Activated CD4-positive, alpha-beta T cell treated with anti-CD3 and anti-CD28 coated beads, Interleukin-2, amount 10 ng/mL, durations not matched to agents 24 days and 14 days (primary cell): ENCODE measurements at regions not wholly inside any gene's neighbourhood (a gene's known extent, or its start where the extent isn't known, plus 50 kb on each side); places are given as distances from the start of the nearest gene placed in this dataset.

Experiments used
- DNase-seq: peaks from one replicate; pipeline ENCODE4 v3.0.0; 2022
- H3K27ac Mint-ChIP-seq: one replicate; pipeline ENCODE4 v1.8.0; 2022; ENCODE audit warnings: mild to moderate bottlenecking, mixed read lengths
- H3K27me3 Mint-ChIP-seq: one replicate; pipeline ENCODE4 v1.8.0; 2022; ENCODE audit warnings: mixed read lengths
- H3K36me3 Mint-ChIP-seq: one replicate; pipeline ENCODE4 v1.8.0; 2022; ENCODE audit warnings: low read depth, mild to moderate bottlenecking, mixed read lengths
- H3K4me1 Mint-ChIP-seq: one replicate; pipeline ENCODE4 v1.8.0; 2021; ENCODE audit warnings: mixed read lengths
- H3K4me3 Mint-ChIP-seq: one replicate; pipeline ENCODE4 v1.8.0; 2022; ENCODE audit warnings: mild to moderate bottlenecking, moderate library complexity, mixed read lengths
- H3K9me3 Mint-ChIP-seq: one replicate; pipeline ENCODE4 v1.8.0; 2021; ENCODE audit warnings: mixed read lengths
- intact Hi-C: fragments of 100-400 bp; cut with micrococcal nuclease; formaldehyde crosslinking; loops from one replicate; pipeline ENCODE4 v1.15.1; 2023

DNA sequence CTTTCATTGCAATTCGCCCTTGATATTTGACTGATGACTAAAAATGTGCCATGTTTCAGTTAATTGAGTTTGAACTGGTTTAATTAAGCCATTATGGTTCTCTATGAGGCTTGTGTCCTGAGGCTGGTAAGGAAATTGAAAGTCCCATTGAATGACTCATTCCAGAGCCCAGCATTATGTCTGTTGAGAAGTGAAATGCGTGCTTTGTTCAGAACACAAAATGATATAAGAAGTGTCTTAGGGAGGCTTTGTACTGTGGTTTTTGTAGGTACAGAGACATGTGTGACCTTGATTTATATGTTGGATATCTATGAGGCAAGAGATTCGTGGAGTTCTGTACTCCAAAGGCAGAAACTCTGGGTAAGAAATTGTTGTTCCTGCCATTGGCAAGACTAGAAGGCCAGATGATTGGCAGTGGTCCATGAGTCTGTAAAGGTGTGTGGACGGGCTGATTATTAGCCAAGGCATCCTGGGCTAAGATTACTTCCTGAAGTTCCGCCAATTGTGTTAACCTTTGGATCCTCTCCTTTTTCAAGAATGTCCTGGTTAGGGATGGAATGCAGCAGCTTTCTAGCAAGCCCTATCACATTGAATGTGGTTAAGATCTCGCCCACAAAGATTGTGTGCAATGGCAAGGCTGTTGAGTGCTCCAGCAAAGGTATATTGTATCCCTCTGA is 103.7 kb downstream of the NPIPB5 start:
- Mint-ChIP-seq H3K9me3 (peaks cover 4% of the 10 kb centered on the region), H3K4me1 (no peaks in the 10 kb centered on the region), H3K4me3 (no peak overlapping the region), H3K27me3 (no peaks in the 10 kb centered on the region), H3K27ac (no peak overlapping the region), H3K36me3 (no peaks in the 10 kb centered on the region)
- DNase-seq: no peak
- intact Hi-C loops: no loop called here

DNA sequence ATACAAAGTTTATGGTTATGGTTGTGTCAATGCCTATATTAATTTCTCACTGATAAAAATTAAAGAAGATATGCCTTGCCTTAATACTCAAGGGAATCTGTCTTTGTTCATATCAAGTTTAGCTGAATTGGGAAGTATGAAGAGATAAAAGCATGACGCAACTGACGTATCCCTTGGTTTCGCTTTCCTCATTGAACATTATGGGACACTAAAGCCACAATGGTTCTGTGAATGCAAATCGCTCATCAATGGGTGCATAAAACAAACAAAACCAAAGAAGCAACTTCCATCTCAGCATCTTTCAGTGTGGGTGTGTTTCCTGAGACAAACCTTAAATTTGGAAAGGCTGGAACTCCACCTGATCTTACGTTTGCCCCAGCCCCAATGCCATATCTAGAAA is 108.2 kb downstream of the NPIPB5 start:
- intact Hi-C loops: no loop called here
- Mint-ChIP-seq H3K36me3 (no peaks in the 10 kb centered on the region), H3K27me3 (peaks cover 4% of the 10 kb centered on the region), H3K27ac (no peak overlapping the region), H3K9me3 (peaks cover 4% of the 10 kb centered on the region), H3K4me1 (no peaks in the 10 kb centered on the region), H3K4me3 (no peak overlapping the region)
- DNase-seq: no peak

DNA sequence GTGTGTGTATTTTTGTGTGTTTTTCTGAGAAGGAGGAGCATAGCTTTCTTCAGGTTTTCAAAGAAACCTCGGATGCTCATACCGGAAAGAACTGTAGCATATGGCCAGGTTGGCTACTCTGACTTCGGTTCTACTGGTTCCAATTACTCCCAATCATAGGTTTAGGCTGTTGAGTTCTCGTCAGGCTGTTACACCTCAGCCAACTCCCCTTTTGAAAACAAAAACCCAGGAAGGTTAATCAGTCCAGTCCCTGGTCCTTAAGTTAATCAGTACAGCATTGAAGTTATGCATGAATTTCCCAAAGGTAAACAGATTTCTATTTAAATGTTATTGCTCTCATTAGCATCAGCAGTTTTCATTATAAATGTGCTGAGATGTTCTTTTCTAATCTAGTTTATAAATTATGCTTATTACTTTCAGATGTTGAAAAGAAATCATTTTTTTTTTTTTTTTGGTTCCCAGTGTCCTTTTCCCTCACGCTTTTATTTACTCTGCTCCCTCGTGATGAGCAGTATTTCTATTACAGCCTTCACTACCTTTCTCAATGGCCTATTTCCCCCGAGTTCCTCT is 111.0 kb downstream of the NPIPB5 start:
- Mint-ChIP-seq H3K4me3 (no peak overlapping the region), H3K4me1 (no peaks in the 10 kb centered on the region), H3K36me3 (no peaks in the 10 kb centered on the region), H3K27me3 (peaks cover 4% of the 10 kb centered on the region), H3K9me3 (no peaks in the 10 kb centered on the region), H3K27ac (no peak overlapping the region)
- intact Hi-C loops: no loop called here
- DNase-seq: no peak

DNA sequence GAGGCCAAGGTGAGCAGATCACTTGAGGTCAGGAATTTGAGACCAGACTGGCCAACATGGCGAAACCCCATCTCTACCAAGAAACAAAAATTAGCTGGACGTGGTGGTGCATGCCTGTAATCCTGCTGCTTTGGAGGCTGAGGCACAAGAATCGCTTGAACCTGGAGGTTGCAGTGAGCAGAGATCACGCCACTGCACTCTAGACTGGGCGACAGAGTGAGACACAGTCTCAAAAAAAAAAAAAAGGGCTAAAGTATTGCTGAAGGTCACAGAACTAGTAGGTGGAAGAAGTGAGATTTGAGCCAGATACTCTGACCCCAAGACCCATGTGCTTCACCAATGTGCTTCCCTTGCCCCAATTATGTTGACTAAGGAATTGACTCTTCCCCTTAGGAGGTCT is 112.0 kb downstream of the NPIPB5 start:
- Mint-ChIP-seq H3K9me3 (no peaks in the 10 kb centered on the region), H3K4me3 (no peak overlapping the region), H3K27me3 (peaks cover 4% of the 10 kb centered on the region), H3K4me1 (no peaks in the 10 kb centered on the region), H3K36me3 (no peaks in the 10 kb centered on the region), H3K27ac (no peak overlapping the region)
- DNase-seq: no peak
- intact Hi-C loops: no loop called here

DNA sequence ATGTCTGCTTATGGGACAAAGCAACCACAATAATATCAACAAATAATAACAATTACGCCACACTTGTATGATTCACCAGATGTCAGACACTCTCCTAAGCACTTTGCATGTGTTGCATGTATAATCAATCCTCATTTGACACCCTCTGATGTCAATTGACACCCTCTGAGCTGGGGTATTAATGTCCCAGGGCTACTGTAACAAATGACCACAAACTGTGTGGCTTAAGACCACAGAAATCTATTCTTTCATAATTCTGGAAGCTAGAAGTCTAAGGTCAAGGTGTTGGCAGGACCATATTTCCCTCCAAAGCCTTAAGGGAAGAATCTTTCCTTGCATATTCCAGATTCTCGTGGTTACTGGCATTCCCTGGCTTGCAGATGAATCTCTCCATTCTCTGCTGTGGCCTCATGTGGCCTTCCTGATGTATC is 112.7 kb downstream of the NPIPB5 start:
- no peaks in the 10 kb centered on the region for H3K9me3 Mint-ChIP-seq
- no peak overlapping the region for H3K4me3 Mint-ChIP-seq
- peaks cover 4% of the 10 kb centered on the region for H3K27me3 Mint-ChIP-seq
- intact Hi-C loops: no loop called here
- H3K27ac Mint-ChIP-seq: no peak overlapping the region
- no peaks in the 10 kb centered on the region for H3K36me3 Mint-ChIP-seq
- H3K4me1 Mint-ChIP-seq: no peaks in the 10 kb centered on the region
- DNase-seq: no peak

DNA sequence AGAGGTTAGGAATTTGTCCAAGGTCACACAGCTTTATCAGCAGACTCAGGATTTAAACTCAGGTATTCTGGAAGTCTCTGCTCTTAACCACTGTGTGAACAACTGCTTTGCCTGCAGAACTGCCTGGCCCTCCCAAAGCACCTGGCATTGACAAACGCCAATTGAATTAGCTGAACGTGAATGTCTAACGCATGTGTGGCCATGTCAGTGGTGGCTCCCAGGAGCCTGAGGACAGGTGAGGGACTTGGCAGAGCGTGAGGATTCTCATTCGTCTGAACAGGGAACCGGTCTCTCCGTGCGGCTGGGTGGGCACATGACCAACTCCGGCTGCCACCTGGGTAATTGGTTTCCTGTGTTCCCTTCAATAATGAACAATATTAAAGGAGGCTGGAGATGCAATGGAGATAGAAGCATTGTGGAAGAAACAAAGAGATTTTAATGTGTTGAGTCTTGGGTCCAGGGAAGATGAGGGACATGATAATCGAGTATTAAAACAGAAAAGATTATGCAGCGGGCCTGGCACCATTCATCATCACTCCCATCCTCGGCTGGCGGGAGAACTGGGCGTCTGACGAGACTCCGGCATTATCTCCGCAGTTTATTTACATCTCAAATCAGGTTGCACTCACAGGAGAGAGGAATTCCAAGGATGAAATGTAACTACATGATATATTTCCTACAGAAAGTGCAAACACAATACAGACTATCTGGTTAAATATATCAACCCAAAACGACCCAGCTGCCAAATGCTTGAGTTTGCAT is 113.5 kb downstream of the NPIPB5 start:
- H3K9me3 Mint-ChIP-seq: no peaks in the 10 kb centered on the region
- no peak overlapping the region for H3K4me3 Mint-ChIP-seq
- H3K4me1 Mint-ChIP-seq: no peaks in the 10 kb centered on the region
- no peaks in the 10 kb centered on the region for H3K36me3 Mint-ChIP-seq
- no peak for DNase-seq
- peaks cover 4% of the 10 kb centered on the region for H3K27me3 Mint-ChIP-seq
- H3K27ac Mint-ChIP-seq: no peak overlapping the region
- intact Hi-C loops: no loop called here

DNA sequence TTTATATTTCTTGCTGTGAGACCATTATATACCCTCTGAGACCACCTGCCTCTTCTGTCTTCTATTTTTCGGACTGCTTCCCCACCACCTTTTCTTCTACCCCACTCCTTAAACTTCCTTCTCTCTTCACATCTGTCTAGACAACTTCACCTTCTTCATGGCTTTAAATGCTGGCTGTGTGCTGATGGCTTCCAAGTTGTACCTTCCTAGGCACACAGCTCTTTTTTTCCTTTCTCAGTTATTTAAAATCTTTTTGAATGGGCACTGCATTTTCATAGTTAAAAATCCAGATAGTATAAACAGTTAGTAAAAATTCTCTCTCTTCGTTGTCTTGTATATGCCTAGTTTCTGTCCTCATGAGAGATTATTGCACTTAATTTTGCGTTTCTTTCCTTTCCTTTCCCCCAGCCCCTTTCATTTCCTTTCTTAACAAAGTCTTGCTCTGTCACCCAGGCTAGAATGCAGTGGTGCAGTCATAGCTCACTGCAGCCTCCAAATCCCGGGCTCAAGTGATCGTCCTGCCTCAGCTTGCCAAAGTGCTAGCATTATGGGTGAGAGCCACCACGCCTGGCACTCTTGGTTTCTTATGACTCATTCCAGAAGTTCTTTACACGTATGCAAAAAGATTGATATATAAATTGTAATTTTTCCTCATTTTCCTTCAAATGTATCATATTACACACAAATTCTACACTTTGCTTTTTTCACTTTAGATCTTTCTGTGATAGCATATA is 114.3 kb downstream of the NPIPB5 start:
- H3K36me3 Mint-ChIP-seq: no peaks in the 10 kb centered on the region
- no peak overlapping the region for H3K4me3 Mint-ChIP-seq
- DNase-seq: no peak
- H3K9me3 Mint-ChIP-seq: no peaks in the 10 kb centered on the region
- no peaks in the 10 kb centered on the region for H3K4me1 Mint-ChIP-seq
- intact Hi-C loops: no loop called here
- H3K27me3 Mint-ChIP-seq: peaks cover 4% of the 10 kb centered on the region
- H3K27ac Mint-ChIP-seq: no peak overlapping the region

DNA sequence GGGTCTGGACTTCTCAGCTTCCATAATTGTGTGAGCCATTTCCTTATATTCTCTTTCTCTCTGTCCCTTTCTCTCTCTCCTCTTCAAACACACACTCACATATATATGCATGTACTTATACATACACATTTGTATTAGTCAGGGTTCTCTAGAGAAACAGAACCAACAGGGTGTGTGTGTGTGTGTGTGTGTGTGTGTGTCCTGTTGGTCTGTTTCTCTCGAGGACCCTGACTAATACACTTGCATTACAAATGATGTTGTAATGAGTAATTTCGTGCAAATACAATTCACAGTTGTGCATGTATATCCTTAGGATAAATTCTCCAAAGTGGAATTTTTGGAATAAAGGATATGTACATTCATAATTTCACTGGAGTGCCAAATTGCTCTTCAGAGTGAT is 115.3 kb downstream of the NPIPB5 start:
- H3K27me3 Mint-ChIP-seq: peaks cover under 1% of the 10 kb centered on the region
- no peaks in the 10 kb centered on the region for H3K9me3 Mint-ChIP-seq
- no peak for DNase-seq
- no peaks in the 10 kb centered on the region for H3K4me1 Mint-ChIP-seq
- intact Hi-C loops: no loop called here
- H3K4me3 Mint-ChIP-seq: no peak overlapping the region
- no peaks in the 10 kb centered on the region for H3K36me3 Mint-ChIP-seq
- no peak overlapping the region for H3K27ac Mint-ChIP-seq

DNA sequence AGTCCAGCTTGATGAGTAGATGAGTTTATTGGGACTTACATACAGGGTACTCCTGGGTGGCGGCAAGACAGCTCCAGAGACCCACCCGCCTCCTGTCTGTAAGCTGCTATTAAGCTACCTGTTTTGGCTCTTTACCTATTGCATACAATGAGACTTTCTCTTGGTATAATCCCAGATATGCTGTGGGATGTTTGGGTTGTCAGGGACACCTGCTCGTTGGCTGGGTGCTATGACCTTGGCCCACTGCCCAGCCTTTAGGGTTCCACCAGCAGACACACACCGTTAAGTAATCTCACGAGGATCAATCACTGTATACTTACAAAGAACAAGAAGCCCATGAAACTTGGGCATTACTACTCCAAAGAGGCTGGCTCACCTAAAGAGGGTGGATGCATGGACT is 116.4 kb downstream of the NPIPB5 start:
- no peaks in the 10 kb centered on the region for H3K4me1 Mint-ChIP-seq
- no peaks in the 10 kb centered on the region for H3K36me3 Mint-ChIP-seq
- no peaks in the 10 kb centered on the region for H3K9me3 Mint-ChIP-seq
- DNase-seq: no peak
- H3K4me3 Mint-ChIP-seq: no peak overlapping the region
- H3K27me3 Mint-ChIP-seq: peaks cover 6% of the 10 kb centered on the region
- intact Hi-C loops: no loop called here
- no peak overlapping the region for H3K27ac Mint-ChIP-seq

DNA sequence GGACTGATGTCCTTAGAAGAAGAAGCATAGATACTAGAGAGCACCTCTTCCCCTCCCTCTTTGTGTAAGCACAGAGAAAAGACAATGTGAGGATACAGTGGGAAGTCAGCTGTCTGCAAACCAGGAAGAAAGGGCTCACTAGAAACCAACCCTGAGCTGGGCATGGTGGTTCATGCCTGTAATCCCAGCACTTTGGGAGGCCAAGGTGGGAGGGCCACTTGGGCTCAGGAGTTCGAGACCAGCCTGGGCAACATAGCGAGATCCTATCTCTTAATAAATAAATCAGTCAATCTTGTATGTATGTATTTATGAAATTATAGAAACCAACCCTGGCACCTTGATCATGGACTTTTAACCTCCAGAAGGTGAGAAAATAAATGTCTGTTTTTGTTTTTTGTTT is 118.3 kb downstream of the NPIPB5 start:
- Mint-ChIP-seq H3K27ac (no peak overlapping the region), H3K27me3 (peaks cover 9% of the 10 kb centered on the region), H3K4me3 (no peak overlapping the region), H3K4me1 (no peaks in the 10 kb centered on the region), H3K36me3 (no peaks in the 10 kb centered on the region), H3K9me3 (no peaks in the 10 kb centered on the region)
- no peak for DNase-seq
- intact Hi-C loops: no loop called here

DNA sequence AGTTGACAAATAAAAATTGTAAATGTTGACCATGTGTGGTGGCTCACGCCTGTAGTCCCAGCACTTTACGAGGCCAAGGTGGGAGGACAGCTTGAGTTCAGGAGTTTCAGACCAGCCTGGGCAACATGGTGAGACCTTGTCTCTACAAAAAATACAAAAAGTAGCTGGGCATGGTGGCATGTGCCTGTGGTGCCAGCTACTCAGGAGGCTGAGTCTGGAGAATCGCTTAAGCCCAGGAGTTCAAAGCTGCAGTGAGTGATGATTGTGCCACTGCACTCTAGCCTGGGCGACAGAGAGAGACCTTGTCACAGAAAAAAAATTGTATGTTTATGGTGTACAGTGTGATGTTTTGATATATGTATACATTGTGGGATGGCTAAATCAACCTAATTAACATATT is 119.6 kb downstream of the NPIPB5 start:
- intact Hi-C loops: no loop called here
- peaks cover 10% of the 10 kb centered on the region for H3K27me3 Mint-ChIP-seq

DNA sequence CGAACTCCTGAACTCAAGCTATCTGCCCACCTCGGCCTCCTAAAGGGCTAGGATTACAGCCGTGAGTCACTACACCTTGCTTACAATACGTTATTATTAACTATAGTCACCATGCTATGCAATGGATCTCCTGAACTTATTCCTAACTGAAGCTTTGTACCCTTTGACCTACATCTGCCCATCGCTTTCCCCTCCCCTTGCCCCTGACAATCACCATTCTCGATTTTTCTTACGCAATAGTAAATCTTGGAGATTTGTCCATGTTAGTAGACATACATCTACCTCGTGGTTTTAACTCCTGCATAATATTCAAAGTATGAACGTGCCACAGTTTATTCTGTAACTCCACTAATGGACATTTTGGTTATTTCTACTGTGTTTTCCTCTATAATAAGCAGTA is 120.6 kb downstream of the NPIPB5 start:
- H3K4me1 Mint-ChIP-seq: no peaks in the 10 kb centered on the region
- intact Hi-C loops: no loop called here
- no peaks in the 10 kb centered on the region for H3K36me3 Mint-ChIP-seq
- no peaks in the 10 kb centered on the region for H3K9me3 Mint-ChIP-seq
- H3K27me3 Mint-ChIP-seq: peaks cover 10% of the 10 kb centered on the region
- H3K4me3 Mint-ChIP-seq: no peak overlapping the region
- DNase-seq: no peak
- H3K27ac Mint-ChIP-seq: no peak overlapping the region

More for the DNA sequence above, 119.6 kb downstream of the NPIPB5 start:
- H3K4me1 Mint-ChIP-seq: no peaks in the 10 kb centered on the region
- DNase-seq: no peak
- no peak overlapping the region for H3K27ac Mint-ChIP-seq
- H3K4me3 Mint-ChIP-seq: no peak overlapping the region
- no peaks in the 10 kb centered on the region for H3K9me3 Mint-ChIP-seq
- no peaks in the 10 kb centered on the region for H3K36me3 Mint-ChIP-seq

DNA sequence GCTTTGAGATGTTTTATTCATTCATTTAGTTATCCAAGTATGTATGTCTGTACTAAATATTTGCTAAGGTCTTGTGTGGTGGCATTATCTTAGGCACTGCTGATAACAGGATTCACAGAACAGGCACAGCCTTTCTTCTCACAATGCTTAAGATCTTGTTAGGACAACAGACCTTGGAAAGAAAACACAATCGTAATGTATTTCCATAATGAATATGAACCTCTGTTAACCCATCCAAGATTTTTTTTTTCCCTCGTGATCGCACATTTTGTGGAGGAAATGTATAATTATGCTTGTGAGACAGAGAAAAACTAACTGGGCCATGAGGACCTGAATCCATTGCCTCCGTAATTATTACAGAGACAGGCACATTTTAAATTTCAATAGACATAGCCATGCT is 121.9 kb downstream of the NPIPB5 start:
- Mint-ChIP-seq H3K4me1 (no peaks in the 10 kb centered on the region), H3K36me3 (no peaks in the 10 kb centered on the region), H3K27ac (no peak overlapping the region), H3K27me3 (peaks cover 10% of the 10 kb centered on the region), H3K4me3 (no peak overlapping the region), H3K9me3 (no peaks in the 10 kb centered on the region)
- intact Hi-C loops: no loop called here
- DNase-seq: no peak

DNA sequence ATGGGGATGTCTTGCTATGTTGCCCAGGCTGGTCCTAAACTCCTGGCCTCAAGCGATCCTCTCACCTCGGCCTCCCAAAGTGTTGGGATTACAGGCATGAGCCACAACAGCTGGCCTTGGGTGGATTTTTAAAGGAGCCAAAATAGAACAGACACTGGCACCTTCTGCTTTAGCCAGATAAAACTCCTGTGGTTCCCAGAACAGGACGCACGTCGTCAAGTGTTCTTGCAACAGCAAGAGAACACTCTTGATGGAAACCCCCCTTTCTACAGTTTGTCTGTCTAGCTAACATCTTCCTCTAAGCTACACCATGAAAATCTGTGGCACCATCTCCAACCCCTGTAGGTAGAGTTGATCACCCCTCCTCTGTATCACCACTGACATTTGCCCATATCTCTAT is 122.6 kb downstream of the NPIPB5 start:
- Mint-ChIP-seq H3K27ac (no peak overlapping the region), H3K4me3 (no peak overlapping the region), H3K36me3 (no peaks in the 10 kb centered on the region), H3K27me3 (peaks cover 10% of the 10 kb centered on the region), H3K9me3 (no peaks in the 10 kb centered on the region), H3K4me1 (no peaks in the 10 kb centered on the region)
- no peak for DNase-seq
- intact Hi-C loops: no loop called here
